CD4-positive, alpha-beta T cell (primary cell): ENCODE measurements at regions not wholly inside any gene's neighbourhood (a gene's known extent, or its start where the extent isn't known, plus 50 kb on each side); places are given as distances from the start of the nearest gene placed in this dataset.

Source experiments
- ATAC-seq: fragments of 200-7000 bp; cut with Tn5 transposase; one replicate; pipeline ENCODE4 v1.10.0; 2022; ENCODE audit warnings: mild to moderate bottlenecking; ENCODE audit not compliant: poor library complexity
- CTCF ChIA-PET: fragments of 350-600 bp; sonication (Branson Sonifier 250); formaldehyde crosslinking; loops from one replicate; lab custom pipeline; 2021; ENCODE audit warnings: antibody characterized with exemption, inconsistent platforms; lab: Charles Lee
- POLR2A ChIA-PET: fragments of 350-600 bp; sonication (Branson Sonifier 250); formaldehyde crosslinking; loops from one replicate; lab custom pipeline; 2021; ENCODE audit warnings: antibody characterized with exemption, inconsistent platforms; lab: Charles Lee
- DNase-seq, 14 experiments: peaks; one replicate each; pipeline ENCODE4 v3.0.0-alpha.2; 2013 to 2020; ENCODE audit warnings: mixed read lengths in 2 of 14
- H3K27ac ChIP-seq, 2 donors: one replicate each; pipeline versions ENCODE4 v1.5.1 to v1.7.0; 2013; ENCODE audit warnings: low read length in 2 of 2, low read depth in 1 of 2, mild to moderate bottlenecking in 1 of 2
- H3K27me3 ChIP-seq, 2 experiments: 1 replicate in 1 of 2; 2 replicates in 1 of 2; pipeline versions ENCODE4 v1.6.1 to v1.7.0; 2013; ENCODE audit warnings: low read length in 2 of 2, control low read depth in 1 of 2, mild to moderate bottlenecking in 1 of 2, moderate library complexity in 1 of 2; ENCODE audit not compliant: insufficient read depth in 2 of 2, control insufficient read depth in 1 of 2
- H3K36me3 ChIP-seq: one replicate; pipeline ENCODE4 v1.6.1; 2013; ENCODE audit warnings: low read length, control low read depth; ENCODE audit not compliant: insufficient read depth
- H3K4me1 ChIP-seq: one replicate; pipeline ENCODE4 v1.6.1; 2013; ENCODE audit warnings: low read length, control low read depth; ENCODE audit not compliant: insufficient read depth
- H3K4me3 ChIP-seq: one replicate; pipeline ENCODE4 v1.5.1; 2013; ENCODE audit warnings: mild to moderate bottlenecking, low read length, moderate library complexity
- H3K9me3 ChIP-seq, 2 experiments: 1 replicate in 1 of 2; 2 replicates in 1 of 2; pipeline versions ENCODE4 v1.6.1 to v1.7.0; 2013; ENCODE audit warnings: low read length in 2 of 2, mild to moderate bottlenecking in 2 of 2, control low read depth in 1 of 2, moderate library complexity in 1 of 2; ENCODE audit not compliant: control insufficient read depth in 1 of 2, insufficient read depth in 1 of 2
- H3K27ac Mint-ChIP-seq: one replicate; pipeline ENCODE4 v1.8.0; 2020; ENCODE audit warnings: mixed read lengths
- H3K27me3 Mint-ChIP-seq: one replicate; pipeline ENCODE4 v1.8.0; 2021; ENCODE audit warnings: mixed read lengths
- H3K36me3 Mint-ChIP-seq: one replicate; pipeline ENCODE4 v1.8.0; 2021; ENCODE audit warnings: low read depth, mixed read lengths
- H3K4me1 Mint-ChIP-seq: one replicate; pipeline ENCODE4 v1.8.0; 2021; ENCODE audit warnings: low read depth, mixed read lengths
- H3K4me3 Mint-ChIP-seq: one replicate; pipeline ENCODE4 v1.8.0; 2020; ENCODE audit warnings: mild to moderate bottlenecking, mixed read lengths
- H3K9me3 Mint-ChIP-seq: one replicate; pipeline ENCODE4 v1.8.0; 2020; ENCODE audit warnings: mixed read lengths
- CTCF ChIP-seq: fragments of 200-600 bp; IDR thresholded peaks from one replicate; pipeline ENCODE4 v1.8.0; 2022; ENCODE audit warnings: antibody characterized with exemption, mild to moderate bottlenecking
- intact Hi-C, 2 experiments: fragments of 100-400 bp; cut with DNase I in 1 of 2; cut with micrococcal nuclease in 1 of 2; formaldehyde crosslinking; loops; one replicate each; pipeline versions ENCODE4 v1.15.1 to v1.9.0; 2023 to 2025; cut with DNase I, micrococcal nuclease

GRCh38 chr7:67842571-67842970 is 845.9 kb downstream of the TYW1 start:
- ChIA-PET POLR2A (no interaction called here), CTCF (no interaction called here)
- Mint-ChIP-seq H3K36me3 (no peaks in the 10 kb centered on the region), H3K4me3 (no peak overlapping the region), H3K27ac (no peak overlapping the region), H3K9me3 (peaks cover 3% of the 10 kb centered on the region), H3K4me1 (no peaks in the 10 kb centered on the region), H3K27me3 (no peaks in the 10 kb centered on the region)
- no peaks in the 10 kb centered on the region for H3K27me3 ChIP-seq
- ATAC-seq (no peak), DNase-seq (no peak)
- H3K27ac ChIP-seq = no peak overlapping the region
- no peaks in the 10 kb centered on the region for H3K4me1 ChIP-seq
- intact Hi-C loops = no loop called here
- H3K4me3 ChIP-seq = no peak overlapping the region
- peaks cover 0 to 12% of the 10 kb centered on the region in 2 experiments for H3K9me3 ChIP-seq
- no peak for TF ChIP-seq CTCF
- H3K36me3 ChIP-seq = no peaks in the 10 kb centered on the region

GRCh38 chr7:67843001-67843565 is 846.5 kb downstream of the TYW1 start:
- Mint-ChIP-seq H3K4me1 (no peaks in the 10 kb centered on the region), H3K36me3 (no peaks in the 10 kb centered on the region), H3K27ac (no peak overlapping the region), H3K4me3 (no peak overlapping the region), H3K27me3 (no peaks in the 10 kb centered on the region), H3K9me3 (peaks cover 3% of the 10 kb centered on the region)
- DNase-seq = no peak
- Histone ChIP-seq H3K9me3 (peaks cover 0 to 12% of the 10 kb centered on the region in 2 experiments), H3K4me1 (no peaks in the 10 kb centered on the region), H3K27me3 (no peaks in the 10 kb centered on the region), H3K36me3 (no peaks in the 10 kb centered on the region), H3K27ac (no peak overlapping the region), H3K4me3 (no peak overlapping the region)
- intact Hi-C loops = no loop called here
- no peak for ATAC-seq
- ChIA-PET CTCF (no interaction called here), POLR2A (no interaction called here)
- no peak for TF ChIP-seq CTCF

- no peak for TF ChIP-seq CTCF
- ATAC-seq = no peak
- peaks cover 3% of the 10 kb centered on the region for H3K9me3 Mint-ChIP-seq
- no peak for DNase-seq
- H3K4me1 Mint-ChIP-seq = no peaks in the 10 kb centered on the region
- H3K27me3 Mint-ChIP-seq = no peaks in the 10 kb centered on the region
- H3K27ac Mint-ChIP-seq = no peak overlapping the region
- Histone ChIP-seq H3K36me3 (no peaks in the 10 kb centered on the region), H3K27me3 (no peaks in the 10 kb centered on the region), H3K4me3 (no peak overlapping the region), H3K4me1 (no peaks in the 10 kb centered on the region), H3K9me3 (peaks cover 0 to 12% of the 10 kb centered on the region in 2 experiments), H3K27ac (no peak overlapping the region)
- CTCF ChIA-PET = no interaction called here
- POLR2A ChIA-PET = no interaction called here
- no peaks in the 10 kb centered on the region for H3K36me3 Mint-ChIP-seq
- intact Hi-C loops = no loop called here
- no peak overlapping the region for H3K4me3 Mint-ChIP-seq
These were observed 847.0 kb downstream of the TYW1 start for GRCh38 chr7:67843615-67844014.
